ENCODE measurements at regions not wholly inside any gene's neighbourhood (a gene's known extent, or its start where the extent isn't known, plus 50 kb on each side); places are given as distances from the start of the nearest gene placed in this dataset.
A peak's percentile ranks its signal among the peaks of the same experiment; 100 is the strongest.
"Not testable (repeated sequence)": the region's sequence is repeated elsewhere in the genome, so short reads cannot be mapped to it uniquely, and the experiment has no call there.

DNA sequence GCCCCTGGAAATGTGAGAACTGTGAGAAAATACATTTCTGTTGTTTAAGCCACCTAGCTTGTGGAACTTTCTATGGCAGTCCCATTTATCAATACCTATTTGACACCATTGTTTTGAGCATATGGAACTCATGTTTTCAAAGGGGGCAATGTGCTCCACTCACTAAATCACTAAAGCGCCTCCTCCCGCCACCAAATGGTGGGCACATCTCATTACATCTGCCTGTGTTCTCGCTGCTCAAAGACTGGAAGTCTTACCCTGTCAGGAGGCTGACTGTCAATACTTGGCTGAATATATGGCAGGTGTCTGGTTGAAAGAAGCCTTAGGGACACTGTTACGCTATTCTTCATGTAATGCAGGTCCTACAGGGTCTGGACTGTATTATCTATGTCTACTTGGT, 767.7 kb downstream of the TSN start:
- DNase-seq, result no peak

DNA sequence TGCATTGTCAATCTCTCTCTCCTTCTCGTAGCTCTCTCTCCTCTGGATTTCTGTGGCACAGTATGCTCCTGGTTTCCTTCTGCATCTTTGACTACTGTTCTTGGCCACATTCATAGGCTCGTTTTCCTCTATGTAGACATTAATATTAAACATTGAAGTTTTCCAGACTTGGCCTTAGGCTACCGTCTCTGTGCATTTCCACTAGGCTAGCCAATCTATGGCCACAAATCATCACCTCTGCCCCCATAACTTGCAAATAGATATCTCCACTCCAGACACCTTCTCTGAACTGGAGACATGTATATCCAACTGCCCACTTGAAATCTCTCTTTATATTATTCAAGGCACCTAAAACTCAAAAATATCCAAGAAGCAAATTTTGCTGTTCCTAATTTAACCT, 768.5 kb downstream of the TSN start:
- no peak for DNase-seq

DNA sequence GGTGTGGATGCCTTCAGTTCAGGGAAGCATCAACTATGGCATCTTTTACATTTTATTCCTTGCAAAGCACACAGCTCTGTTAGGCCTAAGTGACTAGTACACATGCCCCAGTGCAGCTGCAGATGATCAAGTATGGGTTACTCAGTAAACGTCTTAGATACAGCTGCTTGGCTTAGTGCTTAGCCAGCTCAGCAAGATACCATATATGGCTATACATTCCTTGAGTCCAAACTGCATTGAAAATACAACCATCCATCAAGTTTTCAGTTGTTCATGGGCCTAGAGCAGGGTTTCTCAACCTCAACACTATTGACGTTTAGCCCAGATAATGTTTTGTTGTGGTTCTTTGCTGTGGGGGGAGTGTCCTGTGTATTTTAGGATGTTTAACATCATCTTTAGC, 769.9 kb downstream of the TSN start:
- no peak for DNase-seq

DNA sequence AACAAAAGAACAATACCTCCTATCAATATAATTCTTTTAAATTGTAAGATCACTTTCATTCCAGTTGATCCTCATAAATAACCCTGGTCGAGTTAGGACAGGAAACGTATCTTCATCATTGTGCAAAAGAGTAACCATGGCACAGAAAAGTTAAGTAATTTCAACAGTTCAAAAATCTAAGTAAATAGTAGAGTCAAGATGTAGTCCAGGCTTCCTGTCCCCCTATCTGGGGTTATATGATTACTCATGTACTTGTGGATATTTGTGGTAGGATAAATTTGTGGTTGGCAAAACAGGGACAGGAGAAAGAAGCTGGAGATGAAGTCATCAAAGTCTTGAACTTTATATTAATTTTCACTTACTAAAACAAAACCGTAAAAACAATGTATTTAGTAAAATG, 772.6 kb downstream of the TSN start:
- no peak for DNase-seq

DNA sequence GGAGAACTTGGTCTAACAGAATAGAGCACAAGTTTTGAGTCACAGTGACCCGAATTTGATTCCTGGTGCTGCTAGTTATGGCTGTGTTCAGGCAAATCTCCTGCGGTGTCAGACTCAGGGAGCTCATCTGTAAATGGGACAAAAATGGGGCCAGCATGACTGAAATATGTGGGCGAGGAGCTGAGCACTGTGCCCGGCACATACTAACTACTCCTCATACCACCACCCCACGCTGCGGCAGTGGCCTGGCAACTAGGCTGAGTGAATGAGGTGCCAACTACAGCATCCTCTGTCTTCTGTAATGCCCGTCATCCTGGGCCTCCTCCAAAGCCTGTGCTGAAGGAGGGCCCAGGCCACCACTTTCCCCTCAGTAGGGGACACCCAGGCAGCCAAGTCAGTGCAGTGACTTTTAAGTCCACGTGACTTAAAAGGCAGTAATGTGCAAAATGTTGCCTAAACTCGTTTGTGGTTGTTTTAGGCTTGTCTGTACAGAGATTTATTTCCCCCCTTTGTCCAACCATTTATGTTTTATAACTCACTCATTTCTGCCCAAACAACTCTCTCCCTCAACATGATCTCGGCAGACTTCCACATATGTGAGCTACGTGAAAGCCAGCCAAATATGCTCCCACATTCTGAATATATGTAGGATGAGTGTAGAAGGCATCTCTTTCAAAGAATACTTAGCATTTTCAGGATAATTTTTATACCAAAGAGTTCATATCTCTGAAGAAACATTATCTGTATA, 773.7 kb downstream of the TSN start:
- DNase-seq, result no peak

DNA sequence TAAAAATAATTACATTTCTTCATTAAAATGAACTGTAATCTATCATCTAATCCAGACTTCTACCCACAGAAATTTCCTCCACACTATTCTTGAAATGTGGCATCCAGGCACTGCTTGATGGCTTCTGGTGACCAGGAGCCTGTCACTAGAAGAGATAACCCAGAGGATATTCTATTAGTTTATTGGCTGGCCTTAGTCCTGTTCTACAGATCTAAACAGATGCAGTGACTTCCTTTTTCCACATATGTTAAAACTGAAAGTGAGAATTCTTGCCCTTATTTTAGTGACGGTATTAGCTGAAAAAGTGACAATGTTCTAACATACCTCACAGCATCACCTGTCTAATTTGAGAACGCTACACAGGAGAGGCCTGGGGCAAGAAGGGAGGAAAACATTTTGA, 775.4 kb downstream of the TSN start:
- DNase-seq, result no peak

DNA sequence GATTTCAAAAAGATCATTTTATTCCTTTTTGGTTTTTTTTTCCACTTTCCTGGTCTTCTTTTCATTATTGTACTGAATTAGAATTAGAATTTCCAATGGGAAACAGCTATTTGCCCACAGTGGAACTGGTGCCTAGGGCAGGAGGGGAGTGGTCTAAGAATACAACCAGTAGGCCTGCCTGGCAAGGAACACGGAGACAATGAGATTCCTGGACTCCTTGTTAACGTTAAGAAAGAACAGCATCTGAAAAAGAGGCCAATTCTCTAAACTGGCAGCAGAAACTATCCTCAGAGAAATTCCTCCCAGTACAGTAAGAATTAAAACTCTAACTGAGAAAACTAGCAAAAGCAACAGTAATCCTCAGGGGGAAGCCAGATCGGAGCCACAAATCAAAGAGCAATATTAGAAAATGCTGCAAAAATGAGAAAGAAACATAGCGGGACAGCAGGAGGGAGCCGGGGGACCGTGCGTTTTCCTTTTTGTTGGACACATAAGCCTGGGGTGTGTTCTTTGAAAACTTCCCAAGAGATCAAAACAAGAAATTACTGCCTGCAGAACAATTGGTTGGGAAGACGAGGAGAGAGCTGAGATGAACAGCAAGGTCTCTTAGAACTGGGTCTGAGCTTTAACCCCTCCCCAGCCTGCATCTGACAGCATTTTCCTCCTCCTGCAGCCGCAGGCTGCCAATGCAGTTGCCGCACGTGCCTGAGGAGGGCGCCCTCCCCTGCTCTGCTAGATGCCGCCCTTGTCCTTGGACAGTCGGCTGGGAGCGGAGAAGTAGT, 776.0 kb downstream of the TSN start:
- peak; percentile 81 for DNase-seq

DNA sequence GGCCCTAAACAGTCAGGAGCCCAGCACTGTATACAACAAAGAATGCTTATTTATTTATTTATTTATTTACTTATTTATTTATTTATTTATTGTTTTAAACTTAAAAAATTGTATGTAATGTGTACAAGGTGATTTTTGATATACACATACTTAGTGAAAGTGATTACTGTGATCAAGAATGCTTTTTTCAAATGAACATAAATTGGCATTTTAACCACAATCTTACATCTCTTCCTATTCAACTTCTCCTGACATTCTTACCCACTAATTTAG, 776.6 kb downstream of the TSN start:
- no peak for DNase-seq

DNA sequence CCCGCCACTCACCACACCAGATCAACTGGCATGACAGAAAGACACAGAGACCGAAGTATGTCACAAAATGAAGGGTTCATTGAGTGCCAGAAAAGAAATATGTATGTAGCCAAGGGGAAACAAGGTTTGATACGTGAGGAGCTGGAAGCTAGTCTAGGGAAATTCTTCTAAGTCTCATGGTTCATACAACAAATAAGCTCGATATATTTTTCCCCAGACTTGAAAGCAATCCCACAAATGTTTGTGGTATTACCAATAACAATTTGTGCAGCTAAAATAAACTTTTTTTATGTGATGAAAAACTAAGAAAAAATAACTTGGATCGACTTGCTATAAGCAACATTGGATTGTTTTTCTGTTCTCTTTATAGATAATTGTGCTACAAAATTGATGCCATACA, 777.0 kb downstream of the TSN start:
- DNase-seq, result no peak

DNA sequence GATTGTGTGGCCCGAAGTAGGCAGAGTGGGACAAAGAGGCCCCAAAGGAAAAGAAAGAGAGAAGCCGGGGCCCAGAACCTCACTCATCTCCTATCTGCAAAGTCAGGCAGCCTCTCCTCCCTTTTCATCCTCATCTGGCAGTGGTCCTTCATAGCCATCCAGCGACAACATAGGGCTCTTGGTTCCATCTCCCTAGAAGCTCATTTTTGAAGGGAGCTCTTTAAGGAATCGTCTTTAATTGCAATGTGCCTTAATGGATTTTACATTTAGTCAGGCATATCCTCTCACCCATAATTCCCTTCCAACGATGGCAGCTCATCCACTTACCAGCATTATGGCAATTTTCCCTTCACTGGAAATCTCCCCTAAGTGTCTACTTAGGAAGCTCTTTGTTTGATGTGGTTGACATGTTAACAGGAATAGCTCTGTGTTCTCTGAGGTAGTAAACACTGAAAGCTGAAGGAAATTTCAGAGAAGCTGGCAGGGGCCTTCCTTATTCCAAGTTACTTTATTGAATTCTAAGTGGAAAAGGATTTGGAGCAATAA, 780.6 kb downstream of the TSN start:
- DNase-seq, result no peak

DNA sequence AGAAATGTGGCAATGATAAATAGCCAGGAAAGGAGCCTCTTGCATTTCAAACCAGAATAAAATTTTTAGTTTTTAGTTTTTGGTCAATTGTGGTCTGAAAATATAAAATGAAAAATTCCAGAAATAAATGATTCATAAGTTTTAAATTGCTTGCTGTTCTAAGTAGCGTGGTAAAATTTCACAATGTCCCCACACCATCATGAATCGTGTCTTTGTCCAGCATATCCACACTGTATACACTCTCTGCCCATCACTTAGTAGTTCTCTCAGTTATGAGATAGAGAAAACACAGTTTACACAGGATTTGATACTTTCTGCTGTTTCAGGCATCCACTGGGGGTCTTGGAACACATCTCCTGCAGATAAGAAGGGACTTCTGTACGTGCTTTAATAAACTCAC, 783.9 kb downstream of the TSN start:
- DNase-seq, result no peak

DNA sequence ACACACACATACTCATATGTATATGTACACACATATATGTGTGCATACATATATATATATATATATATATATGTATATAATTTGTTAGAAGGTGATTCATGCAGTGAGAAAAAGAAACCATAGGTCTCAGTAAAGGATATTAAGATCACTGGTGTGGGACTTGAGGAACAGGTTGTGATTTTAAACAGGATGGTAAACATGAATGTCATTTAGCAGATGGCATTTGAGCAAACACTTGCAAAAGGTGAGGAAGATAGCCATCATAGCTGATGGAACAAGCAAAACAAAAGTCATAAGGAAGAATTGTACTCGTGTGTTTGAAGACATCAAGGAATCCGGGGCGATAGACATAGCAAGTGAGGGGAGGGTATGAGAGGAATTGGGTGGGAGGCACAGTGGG, 784.5 kb downstream of the TSN start:
- DNase-seq, result no peak

DNA sequence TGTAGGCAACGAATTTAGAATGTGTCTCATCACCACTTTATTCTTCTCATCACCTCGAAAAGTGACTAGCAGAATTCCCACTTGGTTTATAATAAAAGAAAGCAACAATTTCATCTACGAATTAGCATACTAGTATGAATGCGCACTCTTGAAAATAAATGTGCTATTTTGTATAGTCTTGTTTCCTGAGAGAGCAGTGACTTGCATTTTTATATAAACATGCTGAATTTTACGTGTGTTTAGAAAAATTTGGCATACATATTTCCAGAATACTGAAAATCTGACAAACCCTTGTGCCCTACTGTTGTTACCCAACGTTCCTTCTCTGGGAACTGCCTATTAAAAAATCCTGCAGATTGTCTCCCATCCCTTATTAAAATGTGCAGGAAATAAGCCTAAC, 786.8 kb downstream of the TSN start:
- DNase-seq, result no peak

DNA sequence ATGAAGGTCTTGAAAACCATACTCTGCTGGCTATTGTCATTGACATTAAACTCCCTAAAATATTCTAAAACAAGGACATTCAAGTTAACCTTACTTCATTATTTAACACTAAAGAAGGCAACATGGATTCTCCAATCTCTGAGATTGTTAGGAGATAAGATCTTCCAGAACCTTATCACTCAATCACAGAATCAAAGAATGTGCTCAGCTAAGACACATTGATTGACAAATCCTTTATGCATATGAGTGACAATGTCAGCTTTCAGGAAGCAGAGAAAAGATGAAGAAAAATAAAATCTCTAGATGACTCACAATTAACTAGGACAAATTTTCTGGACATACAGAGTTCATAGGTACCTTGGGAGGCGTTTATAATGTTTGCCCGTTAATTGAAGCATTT, 787.2 kb downstream of the TSN start:
- no peak for DNase-seq

DNA sequence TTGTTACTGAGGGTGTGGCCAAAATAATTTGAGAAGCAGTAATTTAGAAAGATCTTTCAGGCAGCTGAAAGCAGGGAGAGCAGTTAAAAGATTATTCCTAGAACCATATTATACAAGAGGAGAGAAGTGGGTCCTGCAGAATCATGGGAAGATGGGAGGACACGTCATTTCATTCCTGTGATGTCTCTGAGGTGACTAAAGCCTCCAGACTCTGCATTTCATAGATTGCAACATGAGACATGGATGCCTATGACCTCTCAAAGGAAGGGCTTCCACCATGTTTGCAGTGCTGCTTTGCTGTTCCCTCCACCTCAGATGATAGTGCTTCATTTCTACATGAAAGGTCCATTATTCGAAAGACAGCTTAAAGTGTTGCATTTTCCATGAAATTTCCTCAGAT, 788.4 kb downstream of the TSN start:
- DNase-seq, result no peak

DNA sequence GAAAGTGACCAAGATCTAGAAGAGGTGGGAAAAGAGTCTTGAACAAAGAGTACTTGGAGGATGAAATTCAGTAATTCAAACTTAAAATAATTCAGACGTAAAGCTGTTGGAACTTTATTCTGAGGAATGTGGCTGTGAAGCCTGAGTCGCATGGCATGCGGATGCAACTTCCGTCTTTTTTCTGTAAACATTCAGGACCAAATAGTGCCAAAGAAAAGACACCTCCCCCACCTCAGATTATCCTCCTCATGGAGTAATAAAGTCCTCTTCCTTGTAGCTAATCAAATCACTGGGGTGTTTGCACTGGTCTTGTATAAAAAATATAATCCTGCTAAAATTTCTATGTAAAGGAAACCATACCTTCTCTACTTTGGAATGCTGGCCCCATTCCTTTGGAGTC, 790.4 kb downstream of the TSN start:
- DNase-seq, result no peak

DNA sequence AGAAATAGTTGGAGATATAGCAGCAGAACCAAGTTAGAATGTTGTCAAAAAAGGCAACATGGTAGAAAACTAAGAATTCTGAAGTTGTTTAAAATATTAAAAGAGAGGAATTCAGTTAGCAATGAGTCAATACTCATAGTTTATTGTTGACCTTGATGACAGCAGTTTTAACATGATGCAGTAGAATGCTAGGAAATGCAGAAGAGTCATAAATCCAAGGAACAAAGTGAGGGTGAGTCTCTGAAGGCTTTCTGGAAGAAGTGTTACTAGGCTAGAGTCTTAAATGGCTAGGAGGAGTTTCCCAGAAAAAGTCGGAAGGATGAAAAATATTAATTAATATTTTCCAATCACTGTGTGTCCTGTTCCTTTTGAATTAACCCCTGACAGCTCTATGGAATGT, 807.3 kb downstream of the TSN start:
- no peak for DNase-seq

DNA sequence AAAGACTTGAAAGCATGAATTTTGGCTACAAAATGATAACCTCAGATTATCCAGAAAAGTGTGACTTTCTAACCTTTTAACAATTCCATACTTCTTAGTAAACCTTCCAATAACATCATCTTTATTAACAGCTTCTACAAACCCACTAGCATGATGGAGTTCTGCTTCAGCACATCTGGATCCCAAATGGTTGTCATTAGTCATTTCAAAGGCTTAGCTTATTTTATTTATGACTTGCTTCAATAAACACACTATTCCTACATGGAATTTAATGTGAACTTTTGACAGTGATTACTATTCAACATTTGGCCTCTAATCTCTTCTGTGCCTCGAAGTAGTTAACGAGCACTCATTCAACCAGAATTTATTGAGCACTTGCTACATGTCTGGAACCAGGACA, 808.3 kb downstream of the TSN start:
- DNase-seq, result no peak

DNA sequence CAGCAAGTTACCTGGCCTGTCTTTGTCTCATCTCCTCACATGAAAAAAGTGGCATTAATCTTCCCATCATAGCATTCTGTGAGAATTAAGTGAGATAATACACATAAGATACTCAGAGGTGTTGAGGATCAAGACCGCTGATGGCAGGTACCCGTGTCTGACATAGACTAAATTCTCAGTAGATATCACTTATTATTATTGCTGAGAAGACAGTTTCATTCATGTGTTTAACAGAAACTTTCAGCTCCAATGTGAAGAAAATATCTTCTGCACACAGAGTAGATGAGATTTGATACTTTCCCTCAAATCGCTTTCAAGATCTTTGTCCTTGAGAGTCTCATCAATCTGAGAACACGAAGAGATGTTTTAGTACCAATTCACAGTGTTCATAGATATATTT, 809.4 kb downstream of the TSN start:
- DNase-seq, result no peak

DNA sequence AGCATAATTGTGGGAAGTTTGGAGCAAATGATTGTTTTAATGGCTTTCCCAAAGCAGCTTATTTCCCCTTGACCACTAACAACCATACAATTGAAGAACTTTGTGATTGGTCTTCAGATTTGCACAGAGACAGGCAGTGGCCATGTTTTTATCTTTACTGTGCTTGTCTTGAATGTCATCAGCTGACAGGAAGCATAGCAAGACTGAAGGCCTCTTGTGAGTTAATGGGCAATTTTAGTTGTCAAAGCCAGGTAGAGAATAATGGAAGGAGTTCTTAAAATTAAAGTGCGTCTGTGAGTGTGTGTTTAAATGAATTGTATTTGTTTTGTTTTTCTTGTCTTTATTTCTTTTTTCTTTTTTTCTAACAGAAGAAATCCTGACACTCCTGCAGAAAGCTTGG, 809.9 kb downstream of the TSN start:
- no peak for DNase-seq

DNA sequence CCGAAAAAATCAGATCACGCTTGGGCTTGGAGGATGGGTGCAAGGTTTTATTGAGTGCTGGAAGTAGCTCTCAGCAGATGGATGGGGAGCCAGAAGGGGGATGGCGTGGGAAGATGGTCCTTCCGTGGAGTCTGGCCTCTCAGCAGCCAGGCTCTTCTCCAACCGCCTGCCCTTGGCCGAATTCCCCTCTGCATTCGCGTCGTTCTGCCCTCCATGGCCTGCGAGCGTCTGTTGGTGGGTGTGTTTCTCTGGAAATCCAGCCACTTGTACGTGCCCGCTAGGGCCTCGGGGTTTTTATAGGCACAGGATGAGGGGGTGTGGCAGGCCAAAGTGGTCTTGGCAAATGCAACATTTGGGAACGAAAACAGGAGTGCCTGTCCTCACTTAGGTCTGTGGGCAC, 815.2 kb downstream of the TSN start:
- DNase-seq, result no peak

DNA sequence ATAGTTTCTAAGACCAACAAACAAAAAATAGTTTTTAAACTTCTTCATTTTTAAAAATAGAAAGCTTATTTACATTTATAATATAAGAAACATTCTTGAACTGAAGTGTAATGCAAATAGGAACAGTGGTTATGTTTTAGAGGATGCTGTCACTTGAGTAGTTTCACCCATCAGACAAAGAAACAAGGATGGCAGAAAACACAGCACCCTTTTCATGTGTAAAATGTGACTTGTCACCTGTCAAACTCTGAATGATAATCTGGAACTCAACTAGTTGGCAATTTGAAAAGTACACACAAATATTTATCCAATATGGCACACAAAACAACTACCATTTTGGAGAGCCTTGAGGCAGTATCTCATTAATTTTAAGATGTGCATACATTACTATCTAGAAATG, 816.0 kb downstream of the TSN start:
- DNase-seq, result not testable (repeated sequence)

DNA sequence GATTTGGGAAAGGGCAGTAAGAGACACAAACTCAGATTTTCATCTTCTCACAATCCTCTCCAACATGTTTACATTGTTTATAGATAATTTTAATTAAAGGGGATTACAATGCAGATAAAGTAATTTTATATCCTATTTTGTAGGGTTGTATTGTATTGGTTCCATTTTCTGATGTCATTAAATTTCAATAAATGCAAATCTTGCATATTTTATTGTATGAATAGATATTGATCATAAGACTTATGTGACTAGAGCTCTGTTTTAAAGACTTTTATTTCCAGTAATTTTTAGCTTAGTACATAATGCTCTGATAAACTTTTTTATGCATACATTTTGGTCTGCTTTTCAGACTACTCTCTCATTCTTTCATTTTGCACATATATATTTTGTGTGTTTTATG, 819.6 kb downstream of the TSN start:
- no peak for DNase-seq

DNA sequence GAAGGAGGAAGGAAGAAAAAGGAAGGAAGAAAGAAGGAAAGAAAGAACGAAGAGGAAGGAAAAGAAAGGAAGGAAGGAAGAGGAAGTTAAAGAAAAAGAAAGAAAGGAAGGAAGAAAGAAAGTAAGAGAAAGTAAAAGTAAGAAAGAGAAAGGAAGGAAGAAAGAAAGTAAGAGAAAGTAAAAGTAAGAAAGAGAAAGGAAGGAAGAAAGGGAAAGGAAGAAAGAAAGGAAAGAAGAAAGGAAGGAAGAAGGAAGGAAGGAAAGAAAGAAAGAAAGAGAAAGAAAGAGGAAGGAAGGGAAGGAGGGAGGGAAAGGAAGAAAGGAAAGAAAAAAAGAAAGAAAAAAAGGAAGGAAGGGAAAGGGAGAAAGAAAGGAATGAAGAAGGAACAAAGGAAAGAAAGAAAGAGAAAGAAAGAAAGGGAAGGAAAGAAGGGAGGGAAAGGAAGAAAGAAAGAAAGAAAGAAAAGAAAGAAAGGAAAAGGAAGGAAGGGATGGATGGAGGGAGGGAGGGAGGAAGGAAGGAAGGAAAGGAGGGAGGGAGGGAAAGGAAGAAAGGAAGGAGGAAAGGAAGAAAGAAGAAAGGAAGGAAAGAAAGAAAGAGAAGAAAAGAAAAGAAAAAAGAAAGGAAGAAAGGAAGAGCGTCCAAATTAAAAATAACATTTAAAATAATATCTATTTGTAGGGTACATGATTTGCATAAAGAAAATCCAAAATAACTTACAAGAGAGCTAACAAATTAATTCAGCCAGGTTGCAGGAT, 827.9 kb downstream of the TSN start:
- no peak for DNase-seq

Data from islet precursor cell (in vitro differentiated cells).